HEK293 (cell line): ENCODE measurements at regions not wholly inside any gene's neighbourhood (a gene's known extent, or its start where the extent isn't known, plus 50 kb on each side); places are given as distances from the start of the nearest gene placed in this dataset.

Experiments used
- CTCF ChIA-PET: fragments of 350-600 bp; formaldehyde crosslinking; extraction: SDS; loops from one replicate; lab custom pipeline; 2021; ENCODE audit warnings: antibody characterized with exemption; lab: Yijun Ruan, JAX
- POLR2A ChIA-PET: fragments of 300-600 bp; formaldehyde crosslinking; extraction: SDS; loops from one replicate; lab custom pipeline; 2020; ENCODE audit warnings: antibody characterized with exemption, inconsistent platforms; lab: Yijun Ruan, JAX
- H3K27ac ChIP-seq: fragments of 200-500 bp; sonication (Bioruptor generic); 2 replicates; pipeline ENCODE4 v1.5.1; 2014; ENCODE audit warnings: low read depth, low read length, control low read depth, inconsistent platforms; ENCODE audit errors: extremely low read depth
- H3K36me3 ChIP-seq, 2 experiments: fragments of 200-500 bp in 1 of 2; sonication (Bioruptor generic) in 1 of 2; 1 replicate in 1 of 2; 2 replicates in 1 of 2; pipeline ENCODE4 v1.5.1; 2014 to 2017; ENCODE audit warnings: inconsistent platforms in 2 of 2, low read length in 2 of 2; ENCODE audit not compliant: control insufficient read depth in 2 of 2, insufficient read depth in 1 of 2
- H3K4me1 ChIP-seq: fragments of 200-500 bp; sonication (Bioruptor generic); 2 replicates; pipeline ENCODE4 v1.5.1; 2014; ENCODE audit warnings: mild to moderate bottlenecking, low read length, inconsistent platforms; ENCODE audit not compliant: control insufficient read depth, insufficient read depth
- H3K4me3 ChIP-seq: 2 replicates; pipeline ENCODE4 v1.5.1; 2011; ENCODE audit warnings: low read depth, mild to moderate bottlenecking, control low read depth, low read length, moderate library complexity
- H3K9me3 ChIP-seq: fragments of 200-500 bp; sonication (Bioruptor generic); 2 replicates; pipeline ENCODE4 v1.5.1; 2014; ENCODE audit warnings: low read depth, low read length, inconsistent platforms; ENCODE audit not compliant: control insufficient read depth, insufficient read depth
- GLIS1 ChIP-seq: fragments of 450-650 bp; formaldehyde crosslinking; IDR thresholded peaks from 2 replicates; pipeline ENCODE4 v1.5.1; 2016; ENCODE audit warnings: missing biosample characterization, missing genetic modification characterization
- PRDM2 ChIP-seq: fragments of 450-650 bp; formaldehyde crosslinking; IDR thresholded peaks from 2 replicates; pipeline ENCODE4 v1.5.1; 2016; ENCODE audit warnings: missing biosample characterization, missing genetic modification characterization, borderline replicate concordance
- PRDM6 ChIP-seq: fragments of 450-650 bp; formaldehyde crosslinking; IDR thresholded peaks from 2 replicates; pipeline ENCODE4 v1.5.1; 2017; ENCODE audit warnings: missing biosample characterization, missing genetic modification characterization
- ZBTB11 ChIP-seq: fragments of 450-650 bp; formaldehyde crosslinking; conservative IDR thresholded peaks from 2 replicates; pipeline ENCODE4 v1.5.1; 2016; ENCODE audit warnings: low read depth, missing biosample characterization, missing genetic modification characterization
- ZBTB20 ChIP-seq: fragments of 450-650 bp; formaldehyde crosslinking; IDR thresholded peaks from 2 replicates; pipeline ENCODE4 v1.5.1; 2016; ENCODE audit warnings: missing biosample characterization, missing genetic modification characterization
- ZFP3 ChIP-seq: fragments of 450-650 bp; formaldehyde crosslinking; IDR thresholded peaks from 2 replicates; pipeline ENCODE4 v1.5.1; 2016; ENCODE audit warnings: low read depth, missing biosample characterization, missing genetic modification characterization
- ZNF146 ChIP-seq: fragments of 450-650 bp; formaldehyde crosslinking; IDR thresholded peaks from 2 replicates; pipeline ENCODE4 v1.5.1; 2016; ENCODE audit warnings: missing biosample characterization, missing genetic modification characterization
- ZNF2 ChIP-seq: fragments of 450-650 bp; formaldehyde crosslinking; IDR thresholded peaks from 2 replicates; pipeline ENCODE4 v1.5.1; 2016; ENCODE audit warnings: missing biosample characterization, missing genetic modification characterization
- ZNF221 ChIP-seq: fragments of 450-650 bp; formaldehyde crosslinking; IDR thresholded peaks from 2 replicates; pipeline ENCODE4 v1.5.1; 2017; ENCODE audit warnings: missing biosample characterization, missing genetic modification characterization, borderline replicate concordance
- ZNF394 ChIP-seq: fragments of 450-650 bp; formaldehyde crosslinking; IDR thresholded peaks from 2 replicates; pipeline ENCODE4 v1.5.1; 2016; ENCODE audit warnings: missing biosample characterization, missing genetic modification characterization, mild to moderate bottlenecking, moderate library complexity, borderline replicate concordance
- ZNF664 ChIP-seq: fragments of 450-650 bp; formaldehyde crosslinking; IDR thresholded peaks from 2 replicates; pipeline ENCODE4 v1.5.1; 2016; ENCODE audit warnings: missing biosample characterization, missing genetic modification characterization
- ZNF707 ChIP-seq: fragments of 450-650 bp; formaldehyde crosslinking; IDR thresholded peaks from 2 replicates; pipeline ENCODE4 v1.5.1; 2016; ENCODE audit warnings: missing biosample characterization, missing genetic modification characterization
- ZNF843 ChIP-seq: fragments of 450-650 bp; formaldehyde crosslinking; IDR thresholded peaks from 2 replicates; pipeline ENCODE4 v1.5.1; 2016; ENCODE audit warnings: missing biosample characterization, missing genetic modification characterization
- ZXDB ChIP-seq: fragments of 450-650 bp; formaldehyde crosslinking; IDR thresholded peaks from 2 replicates; pipeline ENCODE4 v1.5.1; 2016; ENCODE audit warnings: missing biosample characterization, missing genetic modification characterization
- TF ChIP-seq, protein P1 (sequence below): fragments of 450-650 bp; formaldehyde crosslinking; IDR thresholded peaks from 2 replicates; pipeline ENCODE4 v1.5.1; 2016; ENCODE audit warnings: missing biosample characterization, missing genetic modification characterization

- H3K4me1 ChIP-seq, result no peaks in the 10 kb centered on the region
- no peaks in the 10 kb centered on the region for H3K9me3 ChIP-seq
- H3K27ac ChIP-seq, result no peak overlapping the region
- H3K36me3 ChIP-seq, result no peaks in the 10 kb centered on the region
- no peak overlapping the region for H3K4me3 ChIP-seq
- ChIA-PET CTCF (no interaction called here), POLR2A (no interaction called here)
- TF ChIP-seq ZNF394 (tag by site-specific recombination) (no peak), GLIS1 (no peak), ZNF146 (tag by site-specific recombination) (no peak), ZFP3 (tag by site-specific recombination) (no peak), ZNF664 (tag by site-specific recombination) (no peak), ZNF707 (tag by site-specific recombination) (no peak), ZNF2 (no peak), ZBTB20 (tag by site-specific recombination) (no peak), ZNF221 (tag by site-specific recombination) (no peak), PRDM6 (tag by site-specific recombination) (no peak)
Observed at GRCh38 chr16:50991436-50991835, 159.6 kb downstream of the SALL1 start.

- no peaks in the 10 kb centered on the region for H3K4me1 ChIP-seq
- TF ChIP-seq, protein P1, sequence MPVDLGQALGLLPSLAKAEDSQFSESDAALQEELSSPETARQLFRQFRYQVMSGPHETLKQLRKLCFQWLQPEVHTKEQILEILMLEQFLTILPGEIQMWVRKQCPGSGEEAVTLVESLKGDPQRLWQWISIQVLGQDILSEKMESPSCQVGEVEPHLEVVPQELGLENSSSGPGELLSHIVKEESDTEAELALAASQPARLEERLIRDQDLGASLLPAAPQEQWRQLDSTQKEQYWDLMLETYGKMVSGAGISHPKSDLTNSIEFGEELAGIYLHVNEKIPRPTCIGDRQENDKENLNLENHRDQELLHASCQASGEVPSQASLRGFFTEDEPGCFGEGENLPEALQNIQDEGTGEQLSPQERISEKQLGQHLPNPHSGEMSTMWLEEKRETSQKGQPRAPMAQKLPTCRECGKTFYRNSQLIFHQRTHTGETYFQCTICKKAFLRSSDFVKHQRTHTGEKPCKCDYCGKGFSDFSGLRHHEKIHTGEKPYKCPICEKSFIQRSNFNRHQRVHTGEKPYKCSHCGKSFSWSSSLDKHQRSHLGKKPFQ, result no peak
- TF ChIP-seq ZNF843 (tag by site-specific recombination) (no peak), ZXDB (tag by site-specific recombination) (no peak), PRDM2 (no peak), ZBTB11 (tag by site-specific recombination) (no peak)
- no peaks in the 10 kb centered on the region for H3K36me3 ChIP-seq
- H3K9me3 ChIP-seq, result no peaks in the 10 kb centered on the region
- no peak overlapping the region for H3K4me3 ChIP-seq
- ChIA-PET POLR2A (no interaction called here), CTCF (no interaction called here)
- H3K27ac ChIP-seq, result no peak overlapping the region
Observed at GRCh38 chr16:50991006-50991405, 160.1 kb downstream of the SALL1 start.
